NCI-H2171 (cell line): ENCODE measurements at regions not wholly inside any gene's neighbourhood (a gene's known extent, or its start where the extent isn't known, plus 50 kb on each side); places are given as distances from the start of the nearest gene placed in this dataset.
A peak's percentile ranks its signal among the peaks of the same experiment; 100 is the strongest.
"Not testable (repeated sequence)": the region's sequence is repeated elsewhere in the genome, so short reads cannot be mapped to it uniquely, and the experiment has no call there.

Experiments used
- DNase-seq: peaks from one replicate; lab custom pipeline; 2025; lab: John Stamatoyannopoulos, UW

DNA sequence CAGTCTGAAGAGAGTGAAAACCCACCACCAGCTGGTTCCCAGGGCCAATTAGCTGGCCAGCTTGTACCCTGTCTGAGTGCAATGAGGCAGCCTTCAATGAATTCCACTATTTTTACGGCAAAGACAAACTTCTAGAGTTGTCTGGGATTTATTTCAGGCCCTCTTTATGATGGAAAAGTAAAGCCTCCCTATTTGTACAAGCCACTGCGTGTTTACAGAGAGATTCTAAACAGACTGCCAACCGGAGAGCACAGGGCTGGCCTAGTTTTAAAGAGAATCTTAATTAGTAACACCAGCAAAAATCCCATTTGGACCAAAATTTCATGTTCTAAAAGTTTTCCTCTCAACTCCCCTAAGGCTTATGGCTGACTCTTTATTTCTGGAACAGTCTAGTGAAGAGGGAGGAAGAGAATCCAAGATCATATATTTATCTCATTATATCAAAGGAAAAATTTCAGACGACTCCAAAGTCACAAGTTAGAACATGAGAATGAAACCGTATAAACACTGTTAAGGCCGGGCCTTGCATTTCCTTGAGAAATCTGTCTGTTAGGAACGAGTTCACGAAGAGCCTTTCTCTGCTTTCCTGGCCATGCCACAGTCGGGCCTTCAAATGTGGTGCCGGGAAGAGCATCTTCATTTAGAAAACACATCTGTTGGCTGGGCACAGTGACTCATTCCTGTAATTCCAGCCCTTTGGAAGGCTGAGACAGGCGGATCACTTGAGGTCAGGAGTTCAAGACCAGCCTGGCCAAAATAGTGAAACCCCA, 724.6 kb upstream of the NRP1 start:
- no peak for DNase-seq

DNA sequence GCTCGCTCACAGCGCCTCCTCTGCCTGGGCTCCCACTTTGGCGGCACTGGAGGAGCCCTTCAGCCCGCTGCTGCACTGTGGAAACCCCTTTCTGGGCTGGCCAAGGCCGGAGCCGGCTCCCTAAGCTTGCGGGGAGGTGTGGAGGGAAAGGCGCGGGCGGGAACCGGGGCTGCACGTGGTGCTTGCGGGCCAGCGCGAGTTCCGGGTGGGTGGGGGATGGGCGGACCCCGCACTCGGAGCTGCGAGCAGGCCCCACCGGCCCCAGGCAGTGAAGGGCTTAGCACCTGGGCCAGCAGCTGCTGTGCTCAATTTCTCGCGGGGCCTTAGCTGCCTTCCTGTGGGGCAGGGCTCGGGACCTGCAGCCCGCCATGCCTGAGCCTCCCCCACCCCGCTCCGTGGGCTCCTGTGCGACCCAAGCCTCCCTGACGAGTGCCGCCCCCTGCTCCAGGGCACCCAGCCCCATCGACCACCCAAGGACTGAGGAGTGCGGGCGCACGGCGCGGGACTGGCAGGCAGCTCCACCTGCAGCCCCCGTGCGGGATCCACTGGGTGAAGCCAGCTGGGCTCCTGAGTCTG, 721.0 kb upstream of the NRP1 start:
- not testable (repeated sequence) for DNase-seq

DNA sequence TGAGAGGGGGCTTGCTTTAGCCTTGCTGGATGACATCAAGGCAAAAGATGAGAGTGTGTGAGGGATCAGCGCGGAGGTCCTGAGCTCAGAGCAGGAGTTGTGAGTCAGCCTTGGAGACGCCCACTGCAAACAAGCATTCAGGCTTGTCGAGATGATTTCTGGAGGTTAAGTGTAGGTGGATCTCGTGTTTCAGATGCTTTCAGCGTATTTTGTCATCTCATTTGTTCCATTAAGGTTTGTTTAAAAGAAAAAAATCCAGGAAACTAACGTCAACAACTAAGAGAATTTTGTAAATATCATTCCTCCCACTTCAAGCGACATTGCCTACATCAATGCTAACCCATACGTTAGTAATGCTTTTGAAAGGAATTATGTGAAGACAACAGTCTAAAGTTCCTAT, 715.4 kb upstream of the NRP1 start:
- no peak for DNase-seq

DNA sequence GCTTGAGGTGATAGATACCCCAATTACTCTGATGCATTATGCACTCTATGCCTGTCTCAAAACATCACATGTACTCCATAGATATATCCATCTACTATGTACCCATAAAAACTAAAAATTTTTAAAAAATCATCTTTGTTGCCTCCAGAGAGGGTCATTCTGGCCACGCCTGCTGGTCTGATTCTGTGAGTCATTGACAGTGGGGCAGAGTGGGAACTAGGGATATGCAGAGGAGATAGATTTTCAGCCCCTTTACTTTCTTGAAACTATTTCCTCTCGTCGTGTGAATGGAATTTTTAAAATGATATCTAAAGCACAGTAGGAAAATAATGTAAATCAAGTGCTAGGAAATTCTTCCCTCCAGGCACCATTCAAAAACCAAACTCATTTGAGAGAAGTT, 715.0 kb upstream of the NRP1 start:
- DNase-seq = no peak

DNA sequence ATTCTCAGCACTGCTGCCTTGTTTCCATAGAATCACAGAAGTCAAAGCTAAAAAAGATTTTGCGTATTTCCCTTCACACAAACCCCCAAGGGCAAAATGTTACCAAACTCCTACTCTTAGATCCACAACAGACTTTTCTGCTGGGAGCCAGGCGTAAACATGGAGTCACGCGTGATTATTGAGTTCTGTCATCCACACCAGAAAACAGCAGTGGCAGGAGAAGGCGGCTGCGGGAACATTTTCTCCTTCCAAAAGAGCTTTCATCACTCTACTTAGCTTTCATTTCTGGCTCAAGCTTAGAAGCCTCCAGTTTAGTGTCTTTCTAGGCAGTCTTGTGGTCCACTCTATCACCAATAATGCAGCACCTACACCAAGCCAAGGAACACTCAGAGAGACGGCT, 712.9 kb upstream of the NRP1 start:
- no peak for DNase-seq

DNA sequence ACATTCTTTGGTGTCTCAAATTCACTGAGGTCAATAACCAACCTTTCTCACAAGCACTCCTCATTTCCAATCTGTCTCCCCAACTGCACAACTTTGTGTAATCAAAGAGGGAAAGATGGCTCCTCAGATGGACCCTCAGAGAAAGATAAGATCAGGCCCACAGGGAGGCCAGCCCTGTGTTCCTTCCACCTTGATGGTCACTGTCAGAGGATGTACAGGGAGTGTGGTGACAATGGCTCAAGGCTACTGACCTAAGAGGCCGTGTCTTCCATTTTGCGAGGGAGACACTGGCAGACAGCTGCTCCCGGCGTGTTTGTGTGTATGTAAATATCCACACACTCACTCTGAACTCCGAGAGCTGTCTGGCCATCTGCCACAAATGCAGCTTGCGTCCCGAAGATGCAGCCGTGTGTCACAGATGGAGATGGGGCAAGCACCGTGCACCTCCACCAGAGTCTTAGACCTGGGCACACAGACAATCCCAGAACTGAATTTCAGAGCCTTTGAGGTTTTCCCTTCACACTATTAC, 712.1 kb upstream of the NRP1 start:
- peak; percentile 72 for DNase-seq

DNA sequence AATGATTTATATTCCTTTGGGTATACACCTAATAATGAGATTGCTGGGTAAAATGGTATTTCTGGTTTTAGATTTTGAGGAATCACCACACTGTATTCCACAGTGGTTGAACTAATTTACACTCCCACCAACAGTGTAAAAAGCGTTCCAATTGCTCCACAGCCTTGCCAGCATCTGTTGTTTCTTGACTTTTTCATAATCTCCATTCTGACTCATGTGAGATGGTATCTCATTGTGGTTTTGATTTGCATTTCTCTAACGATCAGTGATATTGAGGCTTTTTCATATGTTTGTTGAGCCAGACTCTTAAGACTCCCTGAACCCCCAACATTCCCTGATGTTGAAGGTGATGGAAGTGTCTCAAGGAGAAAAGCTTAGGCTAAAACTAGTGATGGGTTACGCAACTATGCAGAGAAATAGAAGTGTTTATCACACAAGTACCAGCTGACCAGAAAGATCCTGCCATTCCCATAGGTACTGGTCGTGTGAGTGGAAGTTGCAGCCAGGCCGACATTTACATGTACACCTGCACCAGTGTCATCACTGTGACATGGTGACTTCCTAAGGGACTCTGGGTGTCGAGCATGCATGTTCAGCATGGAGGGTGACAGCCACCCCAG, 711.2 kb upstream of the NRP1 start:
- DNase-seq = no peak

DNA sequence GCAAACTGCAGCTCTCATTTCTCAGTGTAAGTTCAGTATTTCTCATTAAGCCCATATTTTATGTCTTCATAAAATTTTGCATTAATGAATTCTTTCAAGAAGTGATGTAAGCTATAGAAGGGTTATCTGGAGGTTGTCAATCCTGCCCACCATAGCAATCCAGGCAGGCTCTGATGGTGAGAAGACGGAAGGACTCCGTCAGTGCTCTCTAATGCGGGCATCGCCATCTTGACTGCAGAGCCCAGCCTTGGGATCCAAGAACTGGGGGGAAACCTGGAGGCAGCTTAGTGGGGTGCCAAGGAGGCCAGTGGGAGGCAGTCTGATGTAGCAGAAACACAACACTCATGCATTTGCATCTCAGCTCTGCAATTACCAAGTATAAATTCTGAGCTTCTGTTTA, 707.4 kb upstream of the NRP1 start:
- DNase-seq = no peak

DNA sequence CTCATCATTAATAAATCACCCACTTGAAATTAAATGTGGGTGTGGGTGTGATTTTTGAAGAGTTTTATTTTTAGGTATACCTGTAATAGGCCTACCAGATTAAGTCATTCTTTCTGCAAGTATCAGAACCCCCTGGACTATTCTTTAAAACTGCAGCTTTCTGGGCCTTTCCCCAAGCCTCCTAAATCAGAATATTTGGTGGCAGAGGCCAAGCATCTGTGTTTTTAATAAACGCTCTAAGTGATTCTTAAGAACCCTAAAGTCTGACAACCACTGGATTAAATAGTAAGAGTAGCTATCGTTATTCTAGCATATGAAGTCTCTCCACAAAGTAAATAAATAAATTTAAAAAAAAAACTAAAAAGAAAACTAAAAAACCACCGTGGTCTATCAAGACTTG, 703.0 kb upstream of the NRP1 start:
- DNase-seq = no peak

DNA sequence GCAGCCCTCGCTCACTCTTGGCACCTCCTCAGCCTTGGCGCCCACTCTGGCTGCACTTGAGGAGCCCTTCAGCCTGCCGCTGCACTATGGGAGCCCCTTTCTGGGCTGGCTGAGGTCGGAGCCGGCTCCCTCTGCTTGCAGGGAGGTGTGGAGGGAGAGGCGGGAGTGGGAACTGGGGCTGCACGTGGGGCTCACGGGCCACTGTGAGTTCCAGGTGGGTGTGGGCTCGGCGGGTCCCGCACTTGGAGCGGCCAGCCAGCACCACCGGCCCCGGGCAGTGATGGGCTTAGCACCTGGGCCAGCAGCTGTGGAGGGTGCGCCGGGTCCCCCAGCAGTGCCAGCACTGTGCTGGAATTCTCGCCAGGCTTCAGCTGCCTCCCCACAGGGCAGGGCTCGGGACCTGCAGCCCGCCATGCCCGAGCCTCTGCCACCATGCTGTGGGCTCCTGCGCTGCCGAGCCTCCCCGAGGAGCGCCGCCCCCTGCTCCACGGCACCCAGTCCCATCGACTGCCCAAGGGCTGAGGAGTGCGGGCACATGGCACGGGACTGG, 700.8 kb upstream of the NRP1 start:
- DNase-seq = not testable (repeated sequence)

DNA sequence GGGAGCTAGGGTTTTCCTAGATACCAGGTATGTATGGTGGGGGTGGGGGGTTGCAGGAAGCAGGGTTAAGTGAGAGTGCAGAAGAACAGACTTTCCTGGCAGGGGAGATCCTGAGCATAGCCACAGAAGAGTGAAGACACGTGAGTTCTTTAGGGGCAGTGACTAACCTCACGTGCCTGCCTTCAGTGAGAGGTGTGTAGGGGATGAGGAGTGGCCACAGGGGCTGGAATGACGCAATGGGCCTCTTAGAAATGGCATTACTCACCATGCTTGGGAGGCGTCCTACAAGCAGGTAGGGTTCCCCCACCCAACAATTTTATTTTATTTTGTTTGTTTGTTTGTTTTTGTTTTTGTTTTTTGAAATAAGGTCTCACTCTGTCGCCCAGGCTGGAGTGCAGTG, 698.6 kb upstream of the NRP1 start:
- DNase-seq = no peak

DNA sequence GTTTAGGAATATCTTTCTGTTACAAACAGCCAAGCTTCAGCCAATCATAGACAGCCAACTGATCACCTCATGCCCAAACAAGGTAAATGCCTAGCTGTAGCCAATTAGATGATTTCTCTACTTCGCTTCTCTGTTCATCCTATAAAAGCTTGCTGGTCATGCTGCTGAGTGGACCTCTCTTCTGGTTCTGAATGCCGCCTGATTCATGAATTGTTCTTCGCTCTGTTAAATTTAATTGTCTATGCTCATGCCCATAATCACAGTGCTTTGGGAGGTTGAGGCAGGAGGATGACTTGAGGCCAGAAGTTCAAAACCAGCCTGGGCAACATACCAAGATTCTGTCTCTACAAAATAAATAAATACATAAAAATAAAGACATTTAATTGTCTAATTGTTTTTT, 698.1 kb upstream of the NRP1 start:
- no peak for DNase-seq

DNA sequence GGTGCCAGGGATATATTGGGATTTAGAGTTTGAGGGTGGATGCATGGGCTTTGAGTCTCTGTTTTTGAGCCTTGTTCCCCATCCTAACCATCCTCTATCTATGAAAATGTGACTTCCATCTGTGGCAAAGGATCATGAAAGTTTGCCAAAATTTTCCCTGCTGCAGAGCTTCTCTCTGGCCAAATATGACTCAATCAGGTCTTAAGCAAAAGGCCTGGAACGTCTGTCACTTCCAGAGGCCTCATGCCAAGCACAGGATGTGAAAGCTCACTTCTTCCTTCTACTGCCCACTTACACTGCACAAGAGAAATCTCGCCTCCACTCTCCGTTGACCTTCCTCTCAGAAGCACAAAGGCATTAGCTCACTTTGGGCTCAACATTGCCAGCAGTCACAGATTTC, 696.9 kb upstream of the NRP1 start:
- DNase-seq = no peak

DNA sequence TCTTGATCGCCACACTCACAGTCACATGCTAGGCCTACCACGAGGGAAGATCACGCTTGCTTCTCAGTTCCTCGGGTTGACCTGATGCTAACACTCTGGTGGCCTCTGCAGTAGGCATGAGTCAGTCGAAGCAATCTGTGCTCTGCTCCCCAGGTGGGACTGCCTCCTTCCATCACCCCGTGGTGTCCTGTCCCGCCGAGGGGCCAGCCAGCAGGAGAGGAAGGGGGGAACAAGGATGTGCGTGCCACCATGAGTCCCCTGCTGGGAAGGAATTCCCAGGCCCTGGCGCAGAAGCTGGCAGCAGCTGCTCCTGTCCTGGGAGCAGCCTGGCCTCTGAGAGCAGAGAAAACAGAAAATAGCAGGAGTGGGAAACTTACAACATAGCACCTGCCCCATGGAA, 695.0 kb upstream of the NRP1 start:
- DNase-seq = no peak

DNA sequence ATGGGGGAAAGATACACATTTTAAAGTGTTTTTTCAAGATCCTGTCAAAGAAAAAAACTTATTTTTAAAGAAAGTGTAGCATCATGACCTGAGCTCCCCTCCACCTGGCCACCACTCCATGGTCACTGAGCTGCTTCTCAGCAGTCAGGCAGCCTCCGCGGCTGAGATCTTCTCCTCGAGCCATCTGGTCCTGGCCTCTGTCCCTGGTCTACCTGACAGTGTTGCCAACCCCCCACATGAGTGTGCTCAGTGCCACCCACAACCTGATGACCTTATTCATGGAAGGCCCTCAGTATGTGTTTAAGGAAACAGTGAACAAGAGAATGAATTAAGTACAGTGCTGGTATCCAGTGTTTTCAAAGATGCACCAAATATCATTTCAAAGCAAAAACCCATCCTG, 694.5 kb upstream of the NRP1 start:
- no peak for DNase-seq

DNA sequence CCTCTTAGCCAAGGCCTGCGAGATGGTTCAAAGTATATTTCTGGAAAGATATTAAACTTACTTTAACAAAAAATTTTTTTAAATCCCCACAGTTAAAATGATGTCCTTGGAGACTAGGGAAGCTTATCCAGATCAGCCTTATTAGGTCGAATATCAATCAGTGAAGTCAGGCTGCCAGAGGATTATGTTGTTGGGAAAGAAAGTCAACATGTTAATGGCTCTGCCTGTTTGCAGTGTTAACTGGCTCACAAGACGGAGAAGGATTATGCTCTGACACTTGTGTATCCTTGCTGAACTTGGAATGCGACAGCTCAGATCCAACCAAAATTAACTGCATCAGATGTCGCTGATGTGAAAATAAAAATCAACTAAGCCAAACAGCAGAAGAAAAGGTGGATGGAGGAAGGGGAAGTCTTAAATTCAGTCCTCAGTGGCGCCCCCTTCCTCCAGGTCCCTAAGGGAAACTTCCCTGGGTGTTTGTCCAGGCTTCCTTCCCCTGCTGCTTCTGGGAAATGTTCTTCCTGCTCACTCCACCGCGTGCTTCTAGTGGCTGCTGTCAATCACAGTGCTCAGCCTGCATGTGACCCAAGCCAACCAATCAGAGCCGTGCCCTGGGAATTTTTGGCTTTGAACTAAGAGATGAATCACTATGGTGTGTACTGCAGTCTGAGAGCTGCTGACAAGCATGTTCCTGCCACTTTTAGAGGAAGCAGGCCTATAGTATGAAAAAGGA, 690.4 kb upstream of the NRP1 start:
- DNase-seq = no peak

DNA sequence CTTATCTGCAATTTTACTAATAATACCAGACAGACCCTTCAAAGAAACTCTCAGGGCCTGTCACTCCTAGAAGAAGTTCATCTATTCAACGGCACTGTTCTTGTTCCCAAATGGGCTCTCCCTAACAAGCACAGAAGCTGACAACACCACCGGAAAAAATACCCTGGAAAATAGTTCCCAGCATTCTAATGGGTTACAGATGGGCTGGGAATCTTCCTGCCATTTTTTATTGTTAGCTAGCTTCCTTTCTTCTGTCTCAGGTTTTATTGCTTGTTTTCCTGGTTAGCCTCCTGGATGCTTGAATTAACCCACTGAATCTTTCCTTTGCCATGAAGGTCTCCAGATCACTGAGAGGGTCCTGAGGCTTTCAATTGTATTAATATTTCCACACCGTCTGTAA, 689.8 kb upstream of the NRP1 start:
- DNase-seq = no peak

DNA sequence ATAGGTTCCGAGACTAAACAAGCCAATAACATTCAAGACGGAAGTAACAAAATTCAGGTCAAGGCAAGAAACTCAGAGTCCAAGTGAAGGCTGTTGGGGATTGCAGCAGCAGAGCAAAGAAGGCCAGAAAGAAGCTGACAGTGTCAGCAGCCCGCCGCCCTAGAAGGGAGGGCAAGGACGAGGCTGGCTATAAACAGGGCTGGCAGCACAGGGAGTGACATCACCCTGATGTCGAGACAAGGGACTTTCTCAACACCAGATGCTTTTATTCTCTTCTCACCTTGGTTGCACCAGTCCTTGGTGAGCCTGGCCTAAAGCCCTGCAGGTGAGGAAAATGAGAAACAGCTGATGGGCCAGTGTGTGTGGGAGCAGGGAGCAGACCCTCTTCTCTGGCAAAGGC, 687.7 kb upstream of the NRP1 start:
- DNase-seq = no peak

DNA sequence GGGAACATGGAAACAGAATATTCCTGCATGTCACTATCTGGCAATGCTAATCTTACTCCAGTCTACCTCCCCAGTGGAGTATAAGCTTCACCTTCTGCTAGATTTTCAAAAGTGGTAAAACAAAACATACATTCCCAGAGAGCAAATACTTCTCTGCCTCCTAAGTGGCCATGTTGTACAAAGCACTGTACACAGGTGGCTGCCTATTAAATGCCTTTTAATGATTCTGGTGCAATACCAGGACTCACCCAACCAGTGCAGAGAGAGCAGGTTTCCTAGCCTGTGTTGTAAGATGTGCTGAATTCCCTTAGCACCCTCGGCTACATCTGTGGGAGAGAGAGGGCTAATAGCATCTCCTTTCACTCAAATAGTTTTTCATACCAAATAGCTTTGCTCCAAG, 684.3 kb upstream of the NRP1 start:
- DNase-seq = no peak

DNA sequence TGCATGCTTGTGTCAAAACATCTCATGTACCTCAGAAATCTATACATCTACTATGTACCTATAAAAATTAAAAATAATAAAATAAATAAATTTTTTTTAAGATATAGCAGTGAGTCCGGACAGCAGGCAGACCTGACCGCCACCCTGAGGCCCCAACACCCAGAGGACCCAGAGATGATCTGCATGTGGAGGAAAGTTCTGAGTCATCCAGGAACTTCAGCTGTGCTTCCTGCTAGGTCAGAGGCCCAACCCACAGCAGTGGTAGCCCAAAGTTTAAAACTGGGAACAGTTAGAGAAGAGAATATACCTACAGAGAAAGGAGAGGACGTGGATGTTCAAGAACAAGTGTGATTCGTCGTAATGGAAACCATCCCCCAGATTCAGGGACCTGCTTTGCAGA, 683.7 kb upstream of the NRP1 start:
- DNase-seq = no peak

DNA sequence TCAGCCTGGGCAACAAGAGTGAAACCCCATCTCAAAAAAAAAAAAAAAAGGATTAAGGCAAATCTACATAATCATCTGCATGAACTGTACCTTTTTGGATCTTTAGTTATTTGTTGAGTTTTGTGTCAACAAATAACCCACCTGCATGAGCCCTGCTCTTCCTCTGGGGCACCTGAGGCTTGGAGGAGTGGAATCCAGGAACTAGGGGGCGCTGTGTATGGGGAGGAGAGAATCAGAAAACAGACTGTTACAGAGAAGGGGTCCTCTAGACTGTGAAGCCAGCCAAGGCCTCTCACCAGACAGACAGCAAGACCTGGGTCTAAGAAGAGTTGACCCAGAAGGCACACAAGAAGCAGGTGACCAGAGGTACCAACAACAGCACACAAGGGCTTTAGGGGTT, 682.8 kb upstream of the NRP1 start:
- no peak for DNase-seq

DNA sequence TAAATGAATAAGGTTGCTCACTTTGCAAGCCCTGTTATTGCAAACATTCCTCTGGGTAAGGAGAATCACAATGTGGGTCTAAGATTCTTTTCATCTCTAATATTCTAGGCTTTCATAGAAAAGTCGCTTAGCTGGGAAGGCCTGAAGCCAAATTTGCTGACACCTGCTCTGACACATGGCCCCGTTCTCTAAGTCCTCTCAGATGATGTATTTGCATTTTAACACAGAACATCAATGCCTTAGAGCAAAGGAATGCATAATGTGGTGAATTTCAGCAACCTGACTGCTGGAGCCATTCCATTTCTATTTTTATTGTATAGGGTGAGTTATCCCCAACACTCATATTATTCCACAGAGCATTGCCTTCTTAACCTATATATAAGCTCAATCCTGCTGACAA, 682.1 kb upstream of the NRP1 start:
- no peak for DNase-seq

DNA sequence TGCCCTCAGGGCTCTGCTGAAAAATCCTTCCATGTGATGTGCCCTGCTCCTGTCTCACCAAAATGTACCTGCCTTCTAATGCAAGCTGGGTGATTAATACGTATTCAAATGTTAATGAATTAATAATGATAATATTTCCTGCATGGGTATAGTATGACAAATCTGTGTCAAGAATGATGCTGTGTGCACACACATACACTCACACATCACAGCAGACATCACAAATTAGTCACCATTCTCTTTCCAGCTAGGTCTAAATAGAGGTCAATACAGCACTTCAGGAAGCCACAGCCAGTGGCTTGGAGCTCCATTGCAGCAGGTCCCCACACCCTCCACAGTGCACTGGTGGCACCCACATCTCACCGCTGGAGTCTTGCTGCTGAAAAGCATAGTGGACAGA, 681.2 kb upstream of the NRP1 start:
- DNase-seq = no peak
